NCI-H2107 treated with DMSO at 0.1 percent for 48 hours (cell line): ENCODE measurements at regions not wholly inside any gene's neighbourhood (a gene's known extent, or its start where the extent isn't known, plus 50 kb on each side); places are given as distances from the start of the nearest gene placed in this dataset.

Experiments used
- DNase-seq: peaks from one replicate; lab custom pipeline; 2025; ENCODE audit not compliant: unreplicated experiment; lab: John Stamatoyannopoulos, UW

GRCh38 chr18:57991552-57991951 lies 52.5 kb upstream of the NEDD4L start:
- DNase-seq = no peak

GRCh38 chr18:57989536-57989935 lies 54.5 kb upstream of the NEDD4L start:
- DNase-seq = no peak

- peak; percentile 93 for DNase-seq
Measured at GRCh38 chr18:57984490-57985115, 59.4 kb upstream of the NEDD4L start.

DNA sequence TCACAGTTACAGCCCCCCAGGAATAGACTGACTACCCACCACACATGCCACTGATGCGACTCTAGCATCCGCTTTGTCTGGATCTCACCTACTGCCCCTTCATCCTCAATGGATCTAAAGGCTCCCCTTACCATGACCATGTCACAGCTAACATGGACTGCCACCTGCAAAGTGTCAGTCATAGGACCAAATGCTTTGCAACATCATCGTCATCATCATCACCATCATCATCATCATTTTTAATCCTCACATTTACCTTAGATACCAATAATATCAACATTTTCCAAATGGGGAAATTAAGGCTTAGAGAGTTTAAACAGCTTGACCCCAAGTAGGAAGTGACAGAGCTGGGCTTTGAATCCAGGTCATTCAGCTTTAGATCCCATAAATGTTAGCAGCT lies 60.1 kb upstream of the NEDD4L start:
- no peak for DNase-seq

GRCh38 chr18:57983472-57983871 lies 60.6 kb upstream of the NEDD4L start:
- DNase-seq = no peak

DNA sequence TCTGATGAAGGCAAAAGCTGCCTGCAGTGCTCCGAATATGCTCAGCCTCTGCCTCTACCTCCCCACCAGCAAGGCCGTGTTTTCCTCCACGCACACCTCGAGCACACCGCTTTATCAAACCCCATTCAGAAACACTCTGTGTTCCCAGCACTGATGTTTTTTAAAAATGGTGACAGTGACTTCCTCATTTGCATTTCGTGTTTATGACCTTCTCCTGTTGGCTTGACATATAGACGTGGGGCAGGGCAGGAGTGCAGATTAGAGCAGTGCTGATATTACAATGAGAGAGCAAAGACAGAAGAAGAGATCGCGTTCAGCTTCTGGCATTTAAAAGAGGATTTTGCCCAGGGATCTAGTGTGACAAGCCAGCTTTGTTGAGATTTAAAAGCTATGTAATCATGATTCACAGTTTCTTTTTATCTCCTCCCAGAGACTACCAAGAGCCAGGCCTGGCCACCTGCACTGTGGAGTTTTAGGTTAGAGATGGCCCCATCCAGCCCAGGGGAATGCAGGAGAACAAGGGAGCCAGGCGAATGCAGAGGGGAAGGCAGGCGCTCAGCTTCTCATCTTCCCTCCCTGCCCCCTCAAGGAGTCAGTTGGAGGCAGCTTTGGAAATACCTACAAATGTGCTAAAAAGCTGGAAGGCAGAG lies 61.5 kb upstream of the NEDD4L start:
- DNase-seq = no peak

DNA sequence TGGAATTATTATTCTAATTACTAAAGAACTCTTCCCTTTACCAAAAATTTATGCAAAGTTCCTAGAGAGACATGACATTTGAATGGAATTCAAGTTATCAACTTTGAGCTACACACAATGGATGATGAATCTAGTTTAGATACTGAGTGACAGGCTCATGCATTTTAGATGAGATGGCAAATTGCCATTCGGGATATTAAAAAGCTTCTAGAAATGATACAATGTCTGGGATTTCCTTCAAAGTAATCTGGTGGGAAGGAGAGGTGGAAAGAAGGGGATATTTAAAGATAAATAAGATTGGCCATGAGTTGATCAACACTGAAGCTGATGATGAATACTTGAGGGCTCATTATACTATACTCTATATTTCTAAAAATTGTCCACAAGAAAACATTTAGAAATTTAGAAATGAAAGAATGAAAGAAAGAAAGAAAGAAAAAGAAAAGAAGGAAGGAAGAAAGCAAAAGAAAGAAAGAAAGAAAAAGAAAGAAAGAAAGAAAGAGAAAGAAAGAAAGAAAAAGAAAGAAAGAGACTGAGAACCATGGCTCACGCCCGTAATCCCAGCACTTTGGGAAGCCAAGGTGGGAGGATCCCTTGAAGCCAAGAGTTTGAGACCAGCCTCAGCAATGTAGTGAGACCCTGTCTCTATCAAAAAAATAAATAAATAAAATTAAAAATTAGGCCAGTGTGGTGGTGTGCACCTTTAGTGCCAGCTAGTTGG lies 62.6 kb upstream of the NEDD4L start:
- DNase-seq = no peak

DNA sequence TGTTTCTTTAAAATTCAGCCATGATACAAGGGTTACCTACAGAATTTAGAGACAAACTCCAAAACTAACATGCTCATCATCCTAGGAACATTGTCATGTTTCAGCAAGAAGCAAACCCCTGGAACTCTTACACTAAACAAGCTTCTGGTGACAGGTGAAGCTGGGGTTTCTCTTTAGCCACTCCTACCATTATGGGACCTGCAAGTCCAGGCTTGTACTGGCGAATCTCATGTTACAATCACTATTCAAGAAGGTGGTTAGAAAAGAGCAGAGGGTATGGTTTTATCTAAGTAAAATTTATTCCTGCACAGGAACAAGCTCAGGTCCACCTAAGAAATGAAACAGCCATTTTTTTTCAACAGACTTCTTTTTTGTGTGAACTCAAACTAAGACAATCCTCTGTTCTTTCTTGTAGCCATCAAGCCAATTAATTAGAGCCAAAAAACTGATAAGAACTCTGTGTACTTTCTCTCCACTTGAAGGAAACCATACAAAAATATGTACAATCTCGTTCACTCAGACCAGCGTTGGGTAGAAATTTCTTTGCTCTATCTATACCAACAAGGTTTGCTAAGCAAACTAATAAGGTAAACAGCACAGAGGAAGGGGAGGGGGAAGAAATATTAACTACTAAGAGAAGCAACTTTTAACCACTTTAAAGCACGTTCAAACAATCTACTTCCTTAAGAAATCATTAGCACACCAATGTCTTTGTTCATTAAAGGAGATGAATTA lies 63.3 kb upstream of the NEDD4L start:
- peak; percentile 99 for DNase-seq

DNA sequence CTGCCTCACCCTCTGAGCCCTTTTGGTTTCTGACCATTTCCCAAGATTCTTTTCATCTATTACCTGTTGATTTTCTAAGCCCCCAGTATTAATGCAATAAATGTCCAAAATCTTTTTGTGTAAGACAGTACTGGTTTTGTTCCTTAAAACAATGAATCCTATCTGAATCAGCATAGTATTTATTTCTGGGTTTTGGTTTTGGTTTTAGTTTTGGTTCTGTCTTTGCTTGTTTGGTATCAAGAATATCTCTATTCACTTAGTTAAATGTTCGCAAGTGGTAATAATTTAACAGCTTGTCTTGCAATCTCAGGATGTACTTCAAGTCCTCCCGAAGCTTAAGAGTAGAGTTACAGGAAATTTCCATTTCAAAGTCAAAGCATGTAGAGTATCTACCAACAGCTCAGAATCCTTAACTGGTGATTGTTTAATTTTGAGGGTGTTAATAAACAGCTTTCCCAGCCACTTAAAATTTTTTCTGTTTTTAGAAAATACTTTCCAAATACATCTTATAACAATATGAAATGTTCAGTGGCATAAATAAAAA lies 67.7 kb upstream of the NEDD4L start:
- no peak for DNase-seq

- DNase-seq = no peak
Measured at GRCh38 chr18:57975805-57976204, 68.2 kb upstream of the NEDD4L start.

- DNase-seq = no peak
Measured at GRCh38 chr18:57974585-57975265, 69.3 kb upstream of the NEDD4L start.

DNA sequence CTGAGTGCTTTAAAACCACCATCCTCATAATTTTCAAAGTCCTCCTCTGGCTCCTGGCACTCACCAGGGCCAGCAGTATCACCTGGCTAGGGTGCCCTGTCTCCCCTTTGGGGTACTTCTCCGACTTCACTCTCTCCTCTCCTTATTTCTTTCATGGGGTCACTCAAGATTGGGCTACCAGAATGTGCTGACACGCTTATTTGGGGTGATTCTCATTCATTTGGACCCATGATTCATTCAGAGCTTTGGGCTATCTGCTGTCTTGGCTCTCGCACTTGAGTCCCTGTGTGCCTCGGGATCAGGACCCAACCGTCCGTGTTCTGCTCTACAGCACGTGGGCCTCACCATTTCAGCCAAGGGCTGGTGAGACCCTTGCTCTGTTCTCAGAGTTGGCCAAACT lies 70.1 kb upstream of the NEDD4L start:
- DNase-seq = no peak

GRCh38 chr18:57970356-57971095 lies 73.5 kb upstream of the NEDD4L start:
- no peak for DNase-seq

DNA sequence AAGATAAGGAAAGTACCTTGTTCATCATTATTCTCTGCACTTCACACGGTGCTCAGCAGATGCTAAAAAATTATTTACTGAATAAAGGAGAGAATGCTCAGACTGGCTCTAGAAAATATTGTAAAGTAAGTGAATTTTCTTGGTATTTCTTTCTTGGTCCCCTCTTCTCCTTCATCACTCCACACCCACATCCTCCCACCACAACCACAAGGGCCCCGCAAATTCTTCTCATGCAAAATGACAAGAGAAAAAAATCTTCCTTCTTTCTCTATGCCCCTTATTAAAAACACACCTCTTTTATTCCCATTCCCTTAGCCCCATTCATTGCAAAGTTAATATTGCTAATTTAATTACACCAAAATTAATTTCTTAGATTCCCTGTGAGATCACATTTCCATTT lies 74.2 kb upstream of the NEDD4L start:
- DNase-seq = no peak

- no peak for DNase-seq
Measured at GRCh38 chr18:57965246-57965645, 78.8 kb upstream of the NEDD4L start.

GRCh38 chr18:57961876-57962505 lies 82.0 kb upstream of the NEDD4L start:
- no peak for DNase-seq

DNA sequence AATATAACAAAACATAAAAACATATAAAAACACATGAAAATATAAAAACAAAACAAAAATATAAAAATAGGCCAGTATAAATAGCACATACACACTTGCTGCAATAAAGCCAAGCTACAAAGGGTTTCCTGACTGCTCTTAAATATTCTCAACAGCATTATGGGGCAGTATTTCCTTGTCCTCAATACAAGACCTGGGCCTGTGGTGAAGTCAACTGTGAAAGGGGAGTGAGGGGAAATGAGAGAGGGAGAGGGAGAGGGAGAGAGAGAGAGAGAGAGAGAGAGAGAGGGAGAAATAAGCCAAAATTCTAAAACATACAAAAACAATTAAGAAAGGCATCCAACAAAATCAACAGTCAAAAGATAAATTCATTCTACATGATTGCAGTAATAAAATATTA lies 82.6 kb upstream of the NEDD4L start:
- no peak for DNase-seq

- peak; percentile 89 for DNase-seq
Measured at GRCh38 chr18:57959278-57959677, 84.7 kb upstream of the NEDD4L start.

GRCh38 chr18:57957210-57957609 lies 86.8 kb upstream of the NEDD4L start:
- no peak for DNase-seq

GRCh38 chr18:57956491-57956890 lies 87.5 kb upstream of the NEDD4L start:
- no peak for DNase-seq
